ENCODE measurements at regions not wholly inside any gene's neighbourhood (a gene's known extent, or its start where the extent isn't known, plus 50 kb on each side); places are given as distances from the start of the nearest gene placed in this dataset.

DNA sequence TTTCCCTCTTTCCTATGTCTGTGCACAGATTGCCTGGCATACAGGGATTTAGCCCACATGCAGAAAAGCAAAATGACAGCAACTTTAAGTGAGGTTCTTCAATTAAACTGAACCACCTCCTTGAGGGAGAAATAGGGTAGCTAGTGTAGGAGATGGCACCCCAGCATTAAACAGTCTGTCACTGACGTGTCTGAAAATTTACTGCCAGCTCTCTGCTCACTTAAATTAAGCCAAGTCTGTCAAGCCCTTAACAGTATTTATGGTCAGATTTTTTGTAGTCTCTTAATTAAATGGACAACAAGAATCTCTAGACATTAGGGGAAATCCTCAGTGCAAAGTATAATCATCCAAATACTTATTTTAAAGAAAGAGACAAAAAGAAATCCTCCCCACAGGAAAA lies 696.5 kb upstream of the PTBP2 start:
- FAIRE-seq = no peak

DNA sequence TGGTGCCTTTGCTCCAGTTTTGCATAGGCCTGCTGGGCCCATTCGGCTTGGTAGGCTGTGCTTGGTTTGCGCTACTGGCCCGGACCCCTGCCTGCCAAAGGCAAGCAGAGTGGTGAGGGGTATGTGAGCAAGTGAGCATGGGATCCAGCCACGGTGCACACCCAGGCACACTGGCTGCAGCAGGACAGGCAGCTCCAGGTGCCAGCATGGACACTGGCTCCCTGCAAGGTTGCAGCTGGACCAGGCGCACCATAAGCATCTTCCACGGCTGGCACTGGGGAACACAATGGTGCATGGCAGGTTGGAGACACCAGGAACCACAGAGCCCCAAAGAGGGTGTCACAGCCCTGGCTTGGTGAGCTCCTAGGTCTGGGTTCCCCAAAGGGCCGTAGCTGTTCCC lies 693.5 kb upstream of the PTBP2 start:
- FAIRE-seq = no peak

DNA sequence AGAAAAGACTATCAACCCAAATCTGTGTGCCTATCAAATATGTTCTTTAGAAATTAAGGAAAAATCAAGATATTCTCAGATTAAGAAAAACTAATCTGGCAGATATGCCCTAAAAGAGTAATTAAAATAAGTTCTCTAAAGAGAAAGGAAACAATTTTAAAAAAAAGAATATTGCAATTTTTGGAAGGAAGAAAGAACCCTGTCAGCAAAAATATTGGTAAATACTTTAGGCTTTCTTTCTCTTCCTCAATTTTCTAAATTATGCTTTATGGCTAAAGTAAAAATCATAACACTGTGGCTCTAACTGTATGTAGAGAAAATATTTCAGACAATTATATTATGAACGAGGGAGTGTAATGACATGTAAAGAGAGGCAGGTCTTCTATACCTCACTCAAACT lies 691.3 kb upstream of the PTBP2 start:
- no peak for FAIRE-seq

DNA sequence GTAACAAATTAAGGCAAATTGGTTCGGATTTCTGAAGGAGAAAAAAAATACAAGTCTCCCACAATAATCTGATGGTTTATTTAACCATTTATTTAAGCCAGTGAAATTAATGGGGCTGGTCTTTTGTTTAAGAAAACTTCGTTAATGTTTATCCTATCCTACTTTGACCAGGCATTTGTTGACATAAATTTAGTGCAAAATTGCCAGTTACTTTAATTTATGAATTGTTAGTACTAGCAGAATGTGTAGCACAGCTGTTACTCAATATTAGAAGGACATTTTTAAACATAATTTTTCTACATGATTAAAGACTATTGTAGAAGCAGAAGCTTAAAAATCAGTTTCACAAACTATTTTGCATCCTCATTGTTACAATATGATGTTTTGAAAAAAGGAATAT lies 687.6 kb upstream of the PTBP2 start:
- no peak for FAIRE-seq

DNA sequence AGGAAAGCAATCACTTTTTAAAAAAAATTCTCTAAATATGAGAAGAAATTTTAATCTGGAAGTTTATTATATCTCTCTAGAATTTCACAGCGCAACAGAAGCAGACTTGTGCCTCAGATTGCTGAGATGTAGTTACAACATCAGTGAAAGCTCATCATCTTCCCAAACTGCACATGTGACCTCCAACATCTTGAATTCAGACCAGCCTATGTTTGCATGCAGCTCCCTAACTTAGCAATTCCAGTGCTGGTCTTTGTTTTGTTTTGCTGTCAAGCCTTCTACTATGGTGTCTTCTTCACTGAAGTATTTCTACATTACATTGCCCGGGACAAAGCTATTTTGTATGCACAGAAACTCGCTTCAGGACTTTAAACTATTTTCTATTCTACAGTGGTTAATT lies 684.8 kb upstream of the PTBP2 start:
- no peak for FAIRE-seq

DNA sequence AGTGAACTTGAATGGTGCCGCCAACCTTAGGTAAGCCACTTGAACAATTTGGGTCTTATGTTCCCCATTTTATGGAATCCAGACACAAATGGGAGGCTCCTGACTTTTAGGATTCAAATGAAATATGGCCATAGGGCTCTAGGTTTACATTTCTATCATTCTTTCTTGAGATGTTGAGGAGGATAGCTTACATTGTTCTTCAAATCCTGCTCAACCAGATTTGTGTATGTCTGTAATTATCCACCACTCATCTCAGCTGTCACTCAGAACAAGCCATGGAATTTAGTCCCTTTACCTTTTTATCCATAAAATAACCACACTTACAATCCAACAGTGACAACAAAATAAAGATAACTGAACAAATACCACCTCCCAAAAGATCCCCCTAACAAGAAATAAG lies 682.9 kb upstream of the PTBP2 start:
- no peak for FAIRE-seq

DNA sequence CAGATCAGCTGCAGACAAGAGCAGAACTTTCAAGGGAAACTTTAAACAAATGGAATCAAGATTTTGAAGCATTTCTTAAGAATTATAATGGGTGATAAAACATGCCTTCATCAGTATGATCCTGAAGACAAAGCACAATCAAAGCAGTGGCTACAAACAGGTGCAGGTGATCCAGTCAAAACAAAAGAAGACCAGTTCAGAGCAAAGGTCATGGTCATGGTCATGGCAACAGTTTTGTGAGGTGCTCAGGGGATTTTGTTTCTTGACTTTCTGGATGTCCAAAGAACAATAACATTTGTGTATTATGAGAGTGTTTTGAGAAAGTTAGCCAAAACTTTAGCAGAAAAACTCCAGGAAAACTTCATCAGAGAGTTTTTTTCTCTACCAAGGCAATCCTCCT lies 681.7 kb upstream of the PTBP2 start:
- FAIRE-seq = no peak

DNA sequence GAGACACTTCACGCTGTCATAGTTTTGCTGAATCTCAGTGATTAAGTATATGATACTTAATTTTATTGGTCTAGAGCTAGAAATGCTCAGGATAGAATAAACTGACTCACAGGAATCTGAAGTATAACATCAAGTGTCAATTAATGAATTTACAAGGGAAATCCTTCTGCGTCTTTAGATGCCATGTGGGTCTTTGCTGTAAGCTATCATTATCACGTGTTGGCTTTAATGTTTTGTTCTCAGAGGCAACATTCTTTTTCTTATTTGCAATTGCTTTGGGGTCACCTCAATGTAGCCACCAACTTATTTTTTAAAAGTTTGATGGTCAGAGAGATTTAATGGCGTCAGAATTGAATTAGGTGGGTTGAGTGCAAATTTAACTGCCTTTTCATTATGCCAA lies 680.1 kb upstream of the PTBP2 start:
- FAIRE-seq = no peak

DNA sequence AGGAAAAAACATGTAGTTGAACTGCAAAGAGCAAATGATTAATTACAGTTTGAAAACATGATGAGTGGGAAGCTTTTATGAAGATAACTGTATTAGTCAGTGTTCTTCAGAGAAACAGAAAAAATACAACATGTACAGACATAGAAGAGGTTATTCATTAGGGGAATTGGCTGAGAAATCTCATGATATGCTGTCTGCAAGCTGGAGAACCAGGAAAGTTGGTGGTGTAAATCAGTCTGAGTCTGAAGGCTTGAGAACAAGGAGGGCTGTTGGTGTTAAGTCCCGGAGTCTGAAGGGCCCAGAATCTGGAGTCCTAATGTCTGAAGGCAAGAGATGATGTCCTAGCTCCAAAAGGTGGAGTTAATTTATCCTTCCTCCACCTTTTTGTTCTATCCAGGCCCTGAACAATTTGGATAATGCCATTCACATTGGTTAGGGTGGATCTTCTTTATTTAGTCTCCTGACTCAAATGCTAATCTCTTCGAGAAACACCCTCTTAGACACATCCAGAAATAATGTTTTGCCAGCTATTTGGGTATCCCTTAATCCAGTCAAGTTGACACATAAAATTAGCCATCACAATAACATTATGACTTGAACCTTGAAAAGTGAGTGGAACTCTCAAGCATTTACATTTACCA lies 672.9 kb upstream of the PTBP2 start:
- no peak for FAIRE-seq

DNA sequence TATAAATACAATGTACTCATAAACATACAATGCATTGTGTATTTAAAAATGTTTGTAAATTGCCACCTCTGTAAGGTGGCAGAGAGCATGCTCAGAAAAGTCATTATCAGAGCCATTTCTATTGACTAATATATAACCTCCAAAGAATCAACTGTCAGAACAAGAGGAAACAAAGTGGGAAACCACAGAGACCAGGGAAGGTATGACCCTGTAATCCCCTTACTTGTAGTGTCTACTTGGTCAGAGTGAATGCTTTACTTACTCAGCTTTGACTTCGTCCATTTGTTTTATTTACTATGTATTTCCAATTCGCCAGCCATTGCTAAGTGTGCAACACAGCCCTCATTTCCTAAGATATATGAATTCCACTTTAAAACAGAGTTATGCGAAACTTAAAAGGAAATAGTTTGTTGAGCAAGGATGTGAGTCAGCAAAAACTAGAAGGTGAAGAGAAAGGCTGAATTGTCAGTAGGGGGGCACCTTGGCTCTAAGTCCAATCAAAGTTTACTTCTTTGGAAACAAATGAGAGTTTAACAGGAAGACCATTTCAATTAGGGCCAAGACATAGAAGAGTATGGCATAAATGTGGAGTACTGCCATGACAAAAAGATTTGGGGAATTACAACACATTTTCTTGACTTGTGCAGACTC lies 671.7 kb upstream of the PTBP2 start:
- FAIRE-seq = no peak

DNA sequence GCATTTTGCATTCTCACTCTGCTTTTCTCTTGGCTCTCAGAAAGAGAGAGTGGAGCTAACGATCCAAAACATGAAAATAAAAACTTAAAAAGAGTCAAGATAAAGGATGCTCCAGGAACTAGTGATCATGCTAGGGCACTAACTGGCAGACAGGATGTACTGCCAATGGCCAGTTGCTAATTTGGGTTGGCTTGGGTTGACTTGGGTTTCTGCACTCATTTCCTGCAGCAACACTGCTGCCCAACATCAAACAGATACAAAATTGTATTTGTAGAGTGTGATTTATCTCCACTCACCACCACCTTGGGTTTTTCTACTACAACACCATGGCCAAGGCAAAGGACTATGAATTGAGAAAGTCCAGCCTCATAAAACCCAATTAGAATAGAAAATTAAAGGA lies 662.3 kb upstream of the PTBP2 start:
- no peak for FAIRE-seq

DNA sequence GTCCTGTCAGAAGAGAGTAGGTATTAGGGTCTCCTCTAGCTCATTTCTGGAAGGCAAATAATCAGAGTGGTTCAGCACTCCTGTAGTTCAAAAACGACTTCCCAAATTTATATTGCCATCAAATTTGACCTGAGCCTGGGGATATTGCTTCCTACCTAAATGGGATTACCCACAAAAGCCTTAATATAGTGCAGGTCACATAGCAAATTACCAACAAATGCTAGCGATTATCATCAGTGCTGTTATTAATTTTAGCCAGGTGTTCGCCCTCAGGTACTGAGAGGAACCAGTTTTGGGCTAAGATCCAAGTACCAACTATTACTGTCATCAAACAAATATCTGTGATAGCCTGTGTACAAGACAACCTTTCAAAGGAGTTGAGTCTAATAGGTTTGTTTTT lies 661.8 kb upstream of the PTBP2 start:
- FAIRE-seq = no peak

DNA sequence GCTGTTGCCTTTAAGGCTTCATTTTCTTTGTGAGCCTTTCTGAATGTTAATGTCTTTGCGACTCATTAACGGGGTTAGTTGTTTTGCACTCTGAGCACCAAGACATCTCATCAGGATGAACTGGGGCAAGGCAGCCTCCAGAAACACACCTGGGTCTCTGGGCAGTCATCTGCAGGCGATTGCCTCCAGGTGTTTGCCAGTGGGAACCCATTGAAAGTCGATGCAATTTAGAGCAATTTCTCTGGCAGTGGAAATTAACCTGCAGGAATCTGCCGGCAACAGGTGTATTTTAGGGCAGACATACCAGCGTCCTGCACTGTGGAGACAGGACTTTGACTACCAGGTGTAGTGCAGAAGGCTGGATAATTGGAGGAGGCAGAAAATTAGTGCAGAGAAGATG lies 661.0 kb upstream of the PTBP2 start:
- FAIRE-seq = no peak

DNA sequence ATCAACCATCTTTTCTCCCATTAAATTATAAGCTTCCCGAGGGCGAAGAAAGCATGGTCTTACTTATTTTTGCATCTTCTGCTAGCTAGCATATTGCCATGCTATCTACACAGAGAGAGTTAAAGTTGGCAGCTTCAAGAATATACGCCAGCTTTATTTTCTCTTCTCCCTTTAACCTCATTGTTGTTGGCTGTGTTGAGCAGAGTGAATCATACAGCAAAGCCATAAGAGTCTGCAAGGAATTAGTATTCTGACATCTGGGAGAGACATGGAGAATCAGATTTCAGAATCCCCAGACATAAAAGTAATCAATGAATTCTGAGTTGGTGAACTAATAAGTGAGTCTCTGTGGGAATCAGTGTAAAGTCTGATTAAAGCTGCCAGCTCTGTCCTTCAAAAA lies 649.6 kb upstream of the PTBP2 start:
- no peak for FAIRE-seq

DNA sequence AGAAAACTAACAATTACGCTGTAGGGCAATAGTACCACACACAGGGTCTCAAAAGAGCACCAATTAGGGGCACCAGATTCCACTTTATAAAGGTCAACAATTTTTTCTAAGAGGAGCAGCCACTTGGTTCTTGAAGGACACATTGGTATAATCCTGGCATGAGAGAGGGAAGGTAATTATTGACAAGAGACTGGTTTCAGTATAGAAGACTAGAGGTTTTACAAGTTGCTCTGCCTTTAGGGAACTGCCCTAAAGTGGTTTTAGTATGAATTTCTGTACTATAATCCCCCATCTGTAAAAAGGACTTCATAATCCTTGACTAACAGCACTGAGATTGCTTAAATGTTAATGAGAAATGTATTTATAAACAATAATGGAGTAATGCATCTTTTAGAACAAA lies 648.5 kb upstream of the PTBP2 start:
- FAIRE-seq = no peak

DNA sequence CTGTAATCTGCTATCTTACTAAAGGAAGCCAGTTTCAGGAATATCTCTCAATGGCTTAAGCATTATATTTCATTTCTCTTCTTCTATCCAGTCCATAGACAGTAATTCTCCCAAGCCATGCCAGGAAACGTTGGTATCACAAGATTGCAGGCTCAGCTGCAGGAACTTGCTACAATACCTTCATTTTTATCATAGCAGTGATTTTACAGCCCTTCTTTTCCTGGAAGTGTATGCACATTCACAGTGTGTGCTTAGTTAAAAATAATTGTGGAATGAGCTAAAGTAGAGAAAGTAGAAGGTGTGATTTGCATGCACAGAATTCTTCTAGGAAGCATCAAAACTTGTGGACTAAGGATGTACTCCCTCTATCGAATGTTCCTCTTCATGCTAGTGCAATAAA lies 647.2 kb upstream of the PTBP2 start:
- FAIRE-seq = no peak

DNA sequence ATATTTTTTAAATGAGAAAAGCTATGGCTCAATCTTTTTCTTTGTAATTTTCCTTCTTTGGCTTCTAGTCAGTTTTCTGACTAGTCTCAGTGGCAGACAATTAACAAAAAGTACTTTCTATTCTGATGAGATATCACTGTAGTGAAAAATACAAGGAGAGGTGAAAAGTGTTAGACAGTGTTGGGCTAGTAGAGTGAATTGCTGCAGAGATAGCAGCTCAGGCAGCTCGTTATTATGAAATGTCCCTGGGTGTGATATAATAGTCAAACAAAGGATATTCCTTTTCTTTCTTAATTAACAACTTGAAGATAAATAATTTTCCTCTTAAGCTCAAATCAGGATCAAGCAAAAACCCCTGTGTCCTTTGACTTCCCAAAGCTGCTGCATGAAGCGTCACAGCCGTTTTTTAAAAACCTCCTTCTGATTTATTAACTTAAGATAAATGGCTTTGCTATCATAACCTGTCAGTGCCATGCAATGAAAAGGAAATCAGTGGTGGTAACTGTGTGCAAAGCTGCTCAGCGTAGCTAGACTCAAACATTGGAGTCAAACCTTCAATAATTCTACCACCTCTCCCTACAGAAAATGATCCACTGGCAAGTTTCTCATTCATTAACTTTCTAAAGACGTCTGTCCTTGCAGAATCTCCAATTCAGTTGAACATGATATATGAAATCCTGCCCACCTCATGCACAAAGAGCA lies 646.6 kb upstream of the PTBP2 start:
- FAIRE-seq = no peak

DNA sequence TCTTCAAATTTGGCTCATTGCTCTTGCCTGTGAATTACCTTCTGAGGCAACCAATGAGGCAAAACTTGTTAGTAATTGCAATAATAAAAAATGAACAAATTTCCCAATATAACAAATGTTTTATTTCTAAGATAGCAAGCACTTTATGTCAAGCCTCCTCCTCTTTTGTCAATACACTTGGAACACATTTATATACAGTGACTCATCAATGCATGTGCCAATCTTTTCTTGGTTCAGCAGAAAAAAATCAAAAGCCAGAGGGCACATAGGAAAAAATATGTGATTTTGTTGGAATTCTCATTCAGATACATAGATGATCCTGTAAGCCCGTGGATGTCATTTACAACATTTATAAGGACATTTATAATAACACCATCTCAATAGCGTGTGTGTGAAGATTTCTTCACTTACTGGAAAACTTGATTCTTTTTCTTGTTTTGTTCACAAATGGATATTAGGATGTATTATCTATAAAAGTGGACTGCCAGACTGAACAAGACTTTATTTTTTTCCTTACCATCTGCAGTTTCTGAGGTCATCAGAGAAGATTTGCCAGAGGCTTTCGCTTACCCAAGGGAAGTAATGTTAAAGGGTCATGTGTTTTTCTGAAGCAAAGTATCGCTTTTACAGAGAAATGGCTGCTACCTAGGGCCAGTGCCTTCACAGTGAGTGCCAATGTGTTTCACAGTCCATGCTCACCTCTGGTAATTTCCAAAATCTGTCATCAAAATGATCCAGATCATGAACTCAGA lies 645.7 kb upstream of the PTBP2 start:
- FAIRE-seq = no peak

DNA sequence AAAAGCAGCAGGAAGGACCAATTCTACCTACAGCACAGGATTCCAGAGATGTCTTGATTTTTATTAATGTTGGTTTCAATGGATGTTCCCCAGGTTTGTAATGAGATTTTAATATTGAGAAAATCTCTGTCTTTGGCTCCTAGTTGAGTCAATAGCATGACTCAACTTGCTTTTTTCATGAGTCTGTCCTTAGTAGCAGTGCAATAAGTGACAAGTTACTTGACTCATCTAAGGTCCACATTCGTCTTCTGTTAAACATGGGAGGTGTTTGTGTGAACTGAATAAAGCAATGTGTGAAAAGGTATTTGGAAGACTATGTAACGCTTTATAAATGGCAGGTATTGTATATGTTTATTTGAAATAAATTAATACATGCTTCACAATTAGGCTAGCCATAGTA lies 645.0 kb upstream of the PTBP2 start:
- FAIRE-seq = no peak

DNA sequence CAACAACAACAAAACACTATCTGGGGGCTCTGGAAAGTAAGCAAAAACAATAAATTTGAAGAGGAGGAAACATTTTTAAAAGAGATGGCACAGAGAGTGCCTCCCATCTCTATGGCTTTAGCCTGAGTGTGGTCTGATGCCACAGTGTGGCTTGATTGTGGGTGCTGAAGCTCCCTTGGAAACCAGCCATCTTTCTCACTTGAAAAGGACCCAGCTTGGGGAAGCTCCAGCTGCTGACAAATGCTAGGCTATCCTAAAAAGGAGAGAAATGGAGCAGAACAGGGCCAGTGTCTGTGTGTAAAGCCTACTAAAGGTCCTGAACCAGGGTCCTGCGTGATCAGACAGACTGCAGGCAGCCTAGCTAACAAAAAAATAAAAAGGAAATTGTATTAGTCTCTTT lies 642.0 kb upstream of the PTBP2 start:
- no peak for FAIRE-seq

DNA sequence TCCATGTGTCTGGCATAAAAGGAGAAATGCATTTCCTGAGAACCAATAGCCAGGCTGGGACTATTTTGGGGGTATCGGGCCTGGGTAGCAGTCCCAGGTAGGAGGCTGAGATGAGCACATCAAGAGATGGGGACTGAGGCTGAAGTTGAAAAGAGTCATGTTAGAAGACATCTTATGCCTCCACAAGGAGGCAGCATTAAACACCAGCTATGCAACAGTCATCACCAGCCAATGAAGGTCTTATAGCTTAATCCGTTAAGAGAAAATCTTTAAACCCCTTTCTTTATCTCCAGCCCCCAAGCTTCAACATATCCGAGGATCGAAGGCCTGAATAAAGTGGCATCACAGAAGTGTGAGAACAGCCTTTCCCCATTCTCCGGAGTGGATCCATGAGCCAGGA lies 640.7 kb upstream of the PTBP2 start:
- no peak for FAIRE-seq

DNA sequence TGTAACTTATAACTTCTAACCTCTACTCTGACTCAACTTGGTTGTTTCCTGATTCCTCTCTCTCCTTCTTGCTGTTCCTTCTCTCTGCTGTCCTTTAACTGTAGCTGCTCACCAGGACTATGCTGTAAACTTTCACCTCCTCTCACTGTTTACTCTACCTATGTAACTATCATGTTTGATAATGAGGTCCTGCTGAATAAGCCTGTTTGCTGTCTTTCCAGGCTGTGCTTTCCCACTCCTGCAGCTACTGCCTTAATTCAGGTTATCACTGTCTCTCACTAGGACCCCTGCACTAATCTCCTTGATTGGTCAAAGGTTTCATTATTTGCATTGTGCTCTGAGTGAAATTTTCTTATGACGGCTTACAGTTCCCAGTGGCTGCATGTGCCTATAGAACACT lies 633.9 kb upstream of the PTBP2 start:
- no peak for FAIRE-seq

DNA sequence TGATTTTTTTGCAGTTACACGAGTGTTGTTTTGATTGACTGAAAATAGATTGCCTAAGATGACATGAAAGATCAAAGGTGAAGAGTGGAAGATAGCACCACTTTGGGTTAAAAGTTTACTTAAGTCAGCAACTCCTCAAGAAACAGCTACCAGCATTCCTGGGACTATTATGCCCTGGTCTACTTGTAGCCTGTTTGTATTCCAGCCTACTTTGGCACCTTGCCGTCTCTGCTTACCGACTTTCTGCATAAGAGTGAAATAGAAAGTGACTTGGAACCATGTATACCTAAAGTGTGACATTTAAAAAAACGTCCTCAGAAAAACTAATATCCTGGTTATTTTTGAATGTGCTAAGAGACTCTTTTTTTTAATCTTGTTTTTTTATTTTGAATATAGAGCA lies 631.5 kb upstream of the PTBP2 start:
- no peak for FAIRE-seq
